GM13977 (cell line): ENCODE measurements at regions not wholly inside any gene's neighbourhood (a gene's known extent, or its start where the extent isn't known, plus 50 kb on each side); places are given as distances from the start of the nearest gene placed in this dataset.

ENCODE experiments used
- DNase-seq: peaks from one replicate; pipeline ENCODE4 v3.0.0; 2012; ENCODE audit warnings: low spot score
- CTCF ChIP-seq: IDR thresholded peaks from 2 replicates; pipeline ENCODE4 v1.5.1; 2012; ENCODE audit warnings: mild to moderate bottlenecking, control low read depth; ENCODE audit not compliant: insufficient read depth; ENCODE audit errors: extremely low read depth, missing control alignments
- in situ Hi-C: fragments of 300-500 bp; cut with MboI; formaldehyde crosslinking; loops from one replicate; pipeline ENCODE4 v1.12.0; 2022; ENCODE audit warnings: low sequenced_read_pairs, low pct_unique_long_range_greater_than_20kb, mixed read lengths, inconsistent platforms; ENCODE audit not compliant: unreplicated experiment

GRCh38 chr6:100240798-100241197 lies 223.9 kb downstream of the SIM1 start:
- in situ Hi-C loops = no loop called here
- DNase-seq = no peak
- TF ChIP-seq CTCF = no peak

- no peak for TF ChIP-seq CTCF
- no peak for DNase-seq
- in situ Hi-C loops = no loop called here
Observed at GRCh38 chr6:100237821-100238220, 226.9 kb downstream of the SIM1 start.

- no peak for TF ChIP-seq CTCF
- in situ Hi-C loops = no loop called here
- no peak for DNase-seq
Observed at GRCh38 chr6:100236389-100236788, 228.3 kb downstream of the SIM1 start.

- no peak for TF ChIP-seq CTCF
- no peak for DNase-seq
- in situ Hi-C loops = no loop called here
Observed at GRCh38 chr6:100235631-100236030, 229.1 kb downstream of the SIM1 start.

GRCh38 chr6:100234625-100235024 lies 230.1 kb downstream of the SIM1 start:
- no peak for TF ChIP-seq CTCF
- DNase-seq = no peak
- in situ Hi-C loops = no loop called here

GRCh38 chr6:100232781-100233573 lies 231.7 kb downstream of the SIM1 start:
- in situ Hi-C loops = no loop called here
- no peak for TF ChIP-seq CTCF
- DNase-seq = no peak

- in situ Hi-C loops = no loop called here
- no peak for TF ChIP-seq CTCF
- no peak for DNase-seq
Observed at GRCh38 chr6:100230953-100231316, 233.8 kb downstream of the SIM1 start.
